ENCODE measurements at regions not wholly inside any gene's neighbourhood (a gene's known extent, or its start where the extent isn't known, plus 50 kb on each side); places are given as distances from the start of the nearest gene placed in this dataset.

DNA sequence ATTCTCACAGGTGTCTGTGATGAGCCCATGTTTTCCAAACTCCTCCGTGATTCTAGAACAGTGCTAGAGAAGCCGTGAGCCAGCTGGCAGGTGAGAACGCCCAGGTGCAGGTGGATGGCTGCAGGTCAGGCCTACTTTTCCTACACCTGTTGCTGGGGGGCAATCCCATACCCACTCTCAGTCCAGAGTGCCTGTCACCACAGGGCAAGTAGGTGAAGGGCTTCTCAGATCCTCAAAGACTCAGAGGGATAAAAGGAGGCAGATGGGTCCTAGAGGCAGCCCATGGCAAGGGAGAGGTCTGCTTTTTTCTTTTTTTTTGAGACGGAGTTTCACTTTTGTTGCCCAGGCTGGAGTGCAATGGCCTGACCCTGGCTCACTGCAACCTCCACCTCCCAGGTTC, 50.7 kb upstream of the H6PD start:
- no peaks in the 10 kb centered on the region for H4K20me1 ChIP-seq (ENCODE audit: low read depth, low read length)
- H3K9me2 ChIP-seq (replicated peaks; ENCODE audit: insufficient read depth, low read length) = no peaks in the 10 kb centered on the region
- H3F3A ChIP-seq (ENCODE audit: insufficient read depth) = no peaks in the 10 kb centered on the region
- no peak overlapping the region for H2AFZ ChIP-seq (ENCODE audit: low read depth, low read length, severe bottlenecking)
- H3K27ac ChIP-seq (ENCODE audit: low read depth, low read length) = no peak overlapping the region
- no peaks in the 10 kb centered on the region for H3K79me2 ChIP-seq (ENCODE audit: insufficient read depth, low read length)
- H3K27me3 ChIP-seq (ENCODE audit: low read length) = no peaks in the 10 kb centered on the region
- no peak overlapping the region for H3K4me2 ChIP-seq (ENCODE audit: low read depth, low read length, poor library complexity, severe bottlenecking)
- no peak overlapping the region for H3K4me3 ChIP-seq (ENCODE audit: insufficient read depth, low read length, poor library complexity, severe bottlenecking)
- H3K9ac ChIP-seq (ENCODE audit: low read length) = no peak overlapping the region
- peaks cover 8% of the 10 kb centered on the region; the same call in 1 of the 2 replicates for H3K9me3 ChIP-seq (ENCODE audit: insufficient read depth, low read length)
- H3K36me3 ChIP-seq (ENCODE audit: low read length) = no peaks in the 10 kb centered on the region
- TF ChIP-seq, protein P1, sequence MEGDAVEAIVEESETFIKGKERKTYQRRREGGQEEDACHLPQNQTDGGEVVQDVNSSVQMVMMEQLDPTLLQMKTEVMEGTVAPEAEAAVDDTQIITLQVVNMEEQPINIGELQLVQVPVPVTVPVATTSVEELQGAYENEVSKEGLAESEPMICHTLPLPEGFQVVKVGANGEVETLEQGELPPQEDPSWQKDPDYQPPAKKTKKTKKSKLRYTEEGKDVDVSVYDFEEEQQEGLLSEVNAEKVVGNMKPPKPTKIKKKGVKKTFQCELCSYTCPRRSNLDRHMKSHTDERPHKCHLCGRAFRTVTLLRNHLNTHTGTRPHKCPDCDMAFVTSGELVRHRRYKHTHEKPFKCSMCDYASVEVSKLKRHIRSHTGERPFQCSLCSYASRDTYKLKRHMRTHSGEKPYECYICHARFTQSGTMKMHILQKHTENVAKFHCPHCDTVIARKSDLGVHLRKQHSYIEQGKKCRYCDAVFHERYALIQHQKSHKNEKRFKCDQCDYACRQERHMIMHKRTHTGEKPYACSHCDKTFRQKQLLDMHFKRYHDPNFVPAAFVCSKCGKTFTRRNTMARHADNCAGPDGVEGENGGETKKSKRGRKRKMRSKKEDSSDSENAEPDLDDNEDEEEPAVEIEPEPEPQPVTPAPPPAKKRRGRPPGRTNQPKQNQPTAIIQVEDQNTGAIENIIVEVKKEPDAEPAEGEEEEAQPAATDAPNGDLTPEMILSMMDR (IDR thresholded peaks at IDR 0.05; ENCODE audit: insufficient read depth, low read length, poor library complexity, severe bottlenecking) = no peak
- TF ChIP-seq EZH2phosphoT487 (conservative IDR thresholded peaks at IDR 0.05; ENCODE audit: low read length) = no peak

DNA sequence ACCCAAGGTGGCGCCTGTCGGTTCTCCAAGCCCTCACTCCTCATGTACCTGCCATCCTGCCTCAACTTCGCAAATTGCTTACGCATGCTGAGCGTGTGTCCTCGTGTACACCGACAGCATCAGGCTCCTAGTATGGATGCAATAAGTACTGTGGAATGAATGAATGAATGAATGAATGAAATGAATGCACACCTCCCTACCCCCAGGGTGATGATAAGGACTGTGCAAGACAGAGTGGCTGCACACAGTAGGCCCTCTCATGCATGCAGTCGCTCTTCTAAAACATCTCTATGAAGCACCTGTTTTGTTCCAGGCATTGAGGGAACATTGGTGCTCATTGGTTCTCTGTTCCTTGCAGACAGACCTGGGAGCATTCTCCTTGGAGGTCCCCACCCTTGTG, 49.8 kb upstream of the H6PD start:
- Histone ChIP-seq H3K27me3 (ENCODE audit: low read length) (no peaks in the 10 kb centered on the region), H3K9ac (ENCODE audit: low read length) (no peak overlapping the region), H3K9me3 (ENCODE audit: insufficient read depth, low read length) (peaks cover 8% of the 10 kb centered on the region; the same call in 1 of the 2 replicates), H3K36me3 (ENCODE audit: low read length) (no peaks in the 10 kb centered on the region), H3K9me2 (replicated peaks; ENCODE audit: insufficient read depth, low read length) (no peaks in the 10 kb centered on the region), H3K4me2 (ENCODE audit: low read depth, low read length, poor library complexity, severe bottlenecking) (no peak overlapping the region), H3F3A (ENCODE audit: insufficient read depth) (no peaks in the 10 kb centered on the region), H3K27ac (ENCODE audit: low read depth, low read length) (no peak overlapping the region), H2AFZ (ENCODE audit: low read depth, low read length, severe bottlenecking) (no peak overlapping the region), H4K20me1 (ENCODE audit: low read depth, low read length) (no peaks in the 10 kb centered on the region), H3K79me2 (ENCODE audit: insufficient read depth, low read length) (no peaks in the 10 kb centered on the region), H3K4me3 (ENCODE audit: insufficient read depth, low read length, poor library complexity, severe bottlenecking) (no peak overlapping the region)
- TF ChIP-seq EZH2phosphoT487 (conservative IDR thresholded peaks at IDR 0.05; ENCODE audit: low read length) = no peak
- TF ChIP-seq, protein P1 (IDR thresholded peaks at IDR 0.05; ENCODE audit: insufficient read depth, low read length, poor library complexity, severe bottlenecking) = no peak

All from SU-DHL-6 (cell line).